ENCODE measurements at regions not wholly inside any gene's neighbourhood (a gene's known extent, or its start where the extent isn't known, plus 50 kb on each side); places are given as distances from the start of the nearest gene placed in this dataset.

DNA sequence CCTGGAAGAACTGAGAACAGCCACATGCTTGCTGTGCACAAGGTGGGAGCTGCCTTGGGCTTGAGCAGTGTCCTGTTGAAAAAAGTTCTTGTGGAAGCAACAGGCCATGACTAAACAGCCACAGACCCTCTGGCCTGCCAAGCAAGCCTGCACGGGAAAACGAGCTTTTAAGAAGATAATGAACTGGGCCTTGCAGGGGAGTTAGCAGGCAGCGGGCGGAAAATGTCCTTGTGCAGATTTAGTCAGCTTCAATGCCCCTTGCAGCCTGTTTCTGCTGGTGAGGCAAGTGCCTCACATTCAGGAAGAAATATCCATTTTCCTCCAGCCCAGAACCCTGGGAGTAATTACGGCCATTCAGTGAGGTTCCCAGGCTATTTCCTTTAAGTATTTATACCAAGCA, 126.2 kb upstream of the KLHL25 start:
- Histone ChIP-seq H3K27ac (ENCODE audit: low read depth in 2 of 2, low read length in 1 of 2) (no peak overlapping the region), H3K36me3 (replicated peaks in 1 of 2; ENCODE audit: control insufficient read depth in 1 of 2, insufficient read depth in 2 of 2, low read length in 1 of 2) (no peaks in the 10 kb centered on the region), H4K20me1 (ENCODE audit: insufficient read depth) (no peaks in the 10 kb centered on the region), H3K4me3 (ENCODE audit: low read depth in 2 of 2, low read length in 1 of 2) (no peak overlapping the region), H3K9ac (no peak overlapping the region), H3K9me2 (no peaks in the 10 kb centered on the region), H3K27me3 (ENCODE audit: insufficient read depth) (no peaks in the 10 kb centered on the region), H3K9me3 (no peaks in the 10 kb centered on the region), H3K4me1 (ENCODE audit: control insufficient read depth in 1 of 2, insufficient read depth in 2 of 2, low read depth in 1 of 2, low read length in 1 of 2) (no peaks in the 10 kb centered on the region), H3K4me2 (no peak overlapping the region), H2AFZ (ENCODE audit: low read depth) (no peak overlapping the region), H3F3A (replicated peaks; ENCODE audit: insufficient read depth) (no peaks in the 10 kb centered on the region), H3K79me2 (ENCODE audit: insufficient read depth) (no peaks in the 10 kb centered on the region)
- 37% methylated on average over 4 of the region's 5 CpGs for WGBS (ENCODE audit: low lambda C conversion rate)
- no peak for TF ChIP-seq RFX5 (IDR thresholded peaks at IDR 0.05; ENCODE audit: low read length)
- no peak for TF ChIP-seq TEAD4 (IDR thresholded peaks at IDR 0.05; ENCODE audit: borderline replicate concordance, insufficient read depth)
- TF ChIP-seq SMC3 (IDR thresholded peaks at IDR 0.05; ENCODE audit: low read depth, low read length) = no peak
- TF ChIP-seq, protein P1, sequence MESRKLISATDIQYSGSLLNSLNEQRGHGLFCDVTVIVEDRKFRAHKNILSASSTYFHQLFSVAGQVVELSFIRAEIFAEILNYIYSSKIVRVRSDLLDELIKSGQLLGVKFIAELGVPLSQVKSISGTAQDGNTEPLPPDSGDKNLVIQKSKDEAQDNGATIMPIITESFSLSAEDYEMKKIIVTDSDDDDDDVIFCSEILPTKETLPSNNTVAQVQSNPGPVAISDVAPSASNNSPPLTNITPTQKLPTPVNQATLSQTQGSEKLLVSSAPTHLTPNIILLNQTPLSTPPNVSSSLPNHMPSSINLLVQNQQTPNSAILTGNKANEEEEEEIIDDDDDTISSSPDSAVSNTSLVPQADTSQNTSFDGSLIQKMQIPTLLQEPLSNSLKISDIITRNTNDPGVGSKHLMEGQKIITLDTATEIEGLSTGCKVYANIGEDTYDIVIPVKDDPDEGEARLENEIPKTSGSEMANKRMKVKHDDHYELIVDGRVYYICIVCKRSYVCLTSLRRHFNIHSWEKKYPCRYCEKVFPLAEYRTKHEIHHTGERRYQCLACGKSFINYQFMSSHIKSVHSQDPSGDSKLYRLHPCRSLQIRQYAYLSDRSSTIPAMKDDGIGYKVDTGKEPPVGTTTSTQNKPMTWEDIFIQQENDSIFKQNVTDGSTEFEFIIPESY (IDR thresholded peaks at IDR 0.05; ENCODE audit: borderline replicate concordance, low read depth) = no peak
- TF ChIP-seq, protein P2, sequence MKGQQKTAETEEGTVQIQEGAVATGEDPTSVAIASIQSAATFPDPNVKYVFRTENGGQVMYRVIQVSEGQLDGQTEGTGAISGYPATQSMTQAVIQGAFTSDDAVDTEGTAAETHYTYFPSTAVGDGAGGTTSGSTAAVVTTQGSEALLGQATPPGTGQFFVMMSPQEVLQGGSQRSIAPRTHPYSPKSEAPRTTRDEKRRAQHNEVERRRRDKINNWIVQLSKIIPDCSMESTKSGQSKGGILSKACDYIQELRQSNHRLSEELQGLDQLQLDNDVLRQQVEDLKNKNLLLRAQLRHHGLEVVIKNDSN (IDR thresholded peaks at IDR 0.05; ENCODE audit: borderline replicate concordance, low read depth) = no peak
- TF ChIP-seq EP300 (IDR thresholded peaks at IDR 0.05; ENCODE audit: borderline replicate concordance in 1 of 2, low read depth in 1 of 2, low read length in 1 of 2) = no peak
- no peak for TF ChIP-seq NRF1 (IDR thresholded peaks at IDR 0.05; ENCODE audit: low read depth, low read length)
- TF ChIP-seq, protein P3, sequence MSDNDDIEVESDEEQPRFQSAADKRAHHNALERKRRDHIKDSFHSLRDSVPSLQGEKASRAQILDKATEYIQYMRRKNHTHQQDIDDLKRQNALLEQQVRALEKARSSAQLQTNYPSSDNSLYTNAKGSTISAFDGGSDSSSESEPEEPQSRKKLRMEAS (IDR thresholded peaks at IDR 0.05; ENCODE audit: low read depth) = no peak
- TF ChIP-seq RCOR1 (IDR thresholded peaks at IDR 0.05; ENCODE audit: low read length) = no peak
- no peak for TF ChIP-seq RXRA (IDR thresholded peaks at IDR 0.05; ENCODE audit: borderline replicate concordance, low read depth)
- TF ChIP-seq, protein P4, sequence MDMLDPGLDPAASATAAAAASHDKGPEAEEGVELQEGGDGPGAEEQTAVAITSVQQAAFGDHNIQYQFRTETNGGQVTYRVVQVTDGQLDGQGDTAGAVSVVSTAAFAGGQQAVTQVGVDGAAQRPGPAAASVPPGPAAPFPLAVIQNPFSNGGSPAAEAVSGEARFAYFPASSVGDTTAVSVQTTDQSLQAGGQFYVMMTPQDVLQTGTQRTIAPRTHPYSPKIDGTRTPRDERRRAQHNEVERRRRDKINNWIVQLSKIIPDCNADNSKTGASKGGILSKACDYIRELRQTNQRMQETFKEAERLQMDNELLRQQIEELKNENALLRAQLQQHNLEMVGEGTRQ (IDR thresholded peaks at IDR 0.05; ENCODE audit: borderline replicate concordance, low read depth, low read length) = no peak
- TF ChIP-seq ELF1 (IDR thresholded peaks at IDR 0.05) = no peak
- no peak for TF ChIP-seq FOXJ3 (CRISPR knock-in tag; IDR thresholded peaks at IDR 0.05)
- no peak for TF ChIP-seq YY1 (IDR thresholded peaks at IDR 0.05; ENCODE audit: low read depth)
- TF ChIP-seq GATA2 (CRISPR knock-in tag; IDR thresholded peaks at IDR 0.05) = no peak
- no peak for TF ChIP-seq CHD2 (IDR thresholded peaks at IDR 0.05; ENCODE audit: low read length, partially characterized antibody)
- TF ChIP-seq MEF2A (IDR thresholded peaks at IDR 0.05; ENCODE audit: borderline replicate concordance, low read depth) = no peak
- DNase-seq = no peak
- ChIA-PET CTCF (interaction anchor here (1.3 kb wide), 1 partner anchor 62 kb away, joined by 5 read pairs; no protein-coding TSS in a partner anchor), POLR2A (no interaction called here)

All from SK-N-SH (cell line).